ENCODE measurements at regions not wholly inside any gene's neighbourhood (a gene's known extent, or its start where the extent isn't known, plus 50 kb on each side); places are given as distances from the start of the nearest gene placed in this dataset.

GRCh38 chr10:124341768-124342135, 77.0 kb downstream of the OAT start:
- Mint-ChIP-seq H3K4me1 (peaks cover 7 to 29% of the 10 kb centered on the region in 2 donors), H3K27ac (peak overlapping the region in 1 of 2 donors; percentile 76), H3K36me3 (no peaks in the 10 kb centered on the region), H3K4me3 (no peak overlapping the region), H3K27me3 (ENCODE audit: low read depth in 2 of 2) (peaks cover 0 to 3% of the 10 kb centered on the region in 2 donors), H3K9me3 (no peaks in the 10 kb centered on the region)
- H3K9me3 ChIP-seq (ENCODE audit: control insufficient read depth, insufficient read depth, low read length): no peaks in the 10 kb centered on the region
- no peak for TF ChIP-seq CTCF (IDR thresholded peaks at IDR 0.05)
- H3K27ac ChIP-seq (ENCODE audit: low read length): no peak overlapping the region
- H3K36me3 ChIP-seq (ENCODE audit: control insufficient read depth, insufficient read depth, low read length): no peaks in the 10 kb centered on the region
- 9% methylated on average over 3 of the region's 3 CpGs for WGBS (ENCODE audit: insufficient coverage)
- no peak overlapping the region for H3K4me3 ChIP-seq (ENCODE audit: low read length)
- DNase-seq: peak; percentile 46 to 49
- intact Hi-C loops (cut with micrococcal nuclease): no loop called here
- ATAC-seq: peak; percentile 72 to 83 (median 80)
- no peaks in the 10 kb centered on the region for H3K27me3 ChIP-seq (ENCODE audit: control insufficient read depth, insufficient read depth, low read length)
- H3K4me1 ChIP-seq (ENCODE audit: control insufficient read depth, insufficient read depth, low read length): peaks cover 30% of the 10 kb centered on the region

- Mint-ChIP-seq H3K4me1 (peaks cover 7 to 29% of the 10 kb centered on the region in 2 donors), H3K27me3 (ENCODE audit: low read depth in 2 of 2) (peaks cover 0 to 3% of the 10 kb centered on the region in 2 donors), H3K9me3 (no peaks in the 10 kb centered on the region), H3K4me3 (no peak overlapping the region), H3K27ac (no peak overlapping the region), H3K36me3 (no peaks in the 10 kb centered on the region)
- Histone ChIP-seq H3K27ac (ENCODE audit: low read length) (no peak overlapping the region), H3K27me3 (ENCODE audit: control insufficient read depth, insufficient read depth, low read length) (no peaks in the 10 kb centered on the region), H3K4me1 (ENCODE audit: control insufficient read depth, insufficient read depth, low read length) (peaks cover 30% of the 10 kb centered on the region), H3K4me3 (ENCODE audit: low read length) (no peak overlapping the region), H3K36me3 (ENCODE audit: control insufficient read depth, insufficient read depth, low read length) (no peaks in the 10 kb centered on the region), H3K9me3 (ENCODE audit: control insufficient read depth, insufficient read depth, low read length) (no peaks in the 10 kb centered on the region)
- intact Hi-C loops (cut with micrococcal nuclease): no loop called here
- DNase-seq: no peak
- TF ChIP-seq CTCF (IDR thresholded peaks at IDR 0.05): no peak
- 78% methylated on average over 10 of the region's 10 CpGs for WGBS (ENCODE audit: insufficient coverage)
- ATAC-seq: no peak
Measured at GRCh38 chr10:124340033-124340760, 78.5 kb downstream of the OAT start.

- DNase-seq (no peak), ATAC-seq (no peak)
- WGBS (ENCODE audit: insufficient coverage): 88% methylated on average over 16 of the region's 16 CpGs
- Histone ChIP-seq H3K4me1 (ENCODE audit: control insufficient read depth, insufficient read depth, low read length) (peaks cover 30% of the 10 kb centered on the region), H3K9me3 (ENCODE audit: control insufficient read depth, insufficient read depth, low read length) (no peaks in the 10 kb centered on the region), H3K4me3 (ENCODE audit: low read length) (no peak overlapping the region), H3K36me3 (ENCODE audit: control insufficient read depth, insufficient read depth, low read length) (no peaks in the 10 kb centered on the region), H3K27ac (ENCODE audit: low read length) (no peak overlapping the region), H3K27me3 (ENCODE audit: control insufficient read depth, insufficient read depth, low read length) (no peaks in the 10 kb centered on the region)
- no peak overlapping the region for H3K4me3 Mint-ChIP-seq
- peaks cover 7 to 29% of the 10 kb centered on the region in 2 donors for H3K4me1 Mint-ChIP-seq
- no peaks in the 10 kb centered on the region for H3K9me3 Mint-ChIP-seq
- no peak for TF ChIP-seq CTCF (IDR thresholded peaks at IDR 0.05)
- no peak overlapping the region for H3K27ac Mint-ChIP-seq
- H3K27me3 Mint-ChIP-seq (ENCODE audit: low read depth in 2 of 2): peaks cover 0 to 5% of the 10 kb centered on the region in 2 donors
- intact Hi-C loops (cut with micrococcal nuclease): no loop called here
- no peaks in the 10 kb centered on the region for H3K36me3 Mint-ChIP-seq
Measured at GRCh38 chr10:124339119-124340032, 79.3 kb downstream of the OAT start.
